Stimulated activated naive CD8-positive, alpha-beta T cell treated with anti-CD3 and anti-CD28 coated beads, Interleukin-15, Interleukin-2, amounts not matched to agents 100 U/mL and 50 U/mL, for 24 hours (primary cell): ENCODE measurements at regions not wholly inside any gene's neighbourhood (a gene's known extent, or its start where the extent isn't known, plus 50 kb on each side); places are given as distances from the start of the nearest gene placed in this dataset.

Experiments
- ATAC-seq: fragments of 150-1000 bp; cut with Tn5 transposase; one replicate; pipeline ENCODE4 v1.10.0; 2021
- DNase-seq: peaks from one replicate; pipeline ENCODE4 v3.0.0; 2021

GRCh38 chr11:128328955-128329551, 258.3 kb downstream of the ETS1 start:
- no peak for ATAC-seq
- no peak for DNase-seq

- no peak for ATAC-seq
- DNase-seq = no peak
Measured at GRCh38 chr11:128327274-128327673, 260.1 kb downstream of the ETS1 start.

- ATAC-seq (peak; percentile 7), DNase-seq (no peak)
Measured at GRCh38 chr11:128326791-128327190, 260.6 kb downstream of the ETS1 start.

- ATAC-seq (peak; percentile 81), DNase-seq (peak; percentile 78)
Measured at GRCh38 chr11:128324531-128325141, 262.7 kb downstream of the ETS1 start.

- DNase-seq (peak; percentile 76), ATAC-seq (peak; percentile 49)
Measured at GRCh38 chr11:128324051-128324481, 263.3 kb downstream of the ETS1 start.

- no peak for ATAC-seq
- DNase-seq = no peak
Measured at GRCh38 chr11:128323381-128323780, 264.0 kb downstream of the ETS1 start.

- ATAC-seq = peak; percentile 88
- DNase-seq = peak; percentile 84
Measured at GRCh38 chr11:128318856-128319474, 268.4 kb downstream of the ETS1 start.

- DNase-seq (no peak), ATAC-seq (no peak)
Measured at GRCh38 chr11:128316541-128317227, 270.7 kb downstream of the ETS1 start.

GRCh38 chr11:128315933-128316332, 271.4 kb downstream of the ETS1 start:
- no peak for DNase-seq
- ATAC-seq = no peak

- ATAC-seq (no peak), DNase-seq (no peak)
Measured at GRCh38 chr11:128313931-128314330, 273.4 kb downstream of the ETS1 start.

GRCh38 chr11:128311742-128312719, 275.3 kb downstream of the ETS1 start:
- ATAC-seq (peak; percentile 86), DNase-seq (no peak)

GRCh38 chr11:128310676-128311445, 276.5 kb downstream of the ETS1 start:
- peak; percentile 50 for ATAC-seq
- DNase-seq = peak; percentile 35

- ATAC-seq (no peak), DNase-seq (no peak)
Measured at GRCh38 chr11:128310005-128310404, 277.4 kb downstream of the ETS1 start.

GRCh38 chr11:128308794-128309193, 278.6 kb downstream of the ETS1 start:
- ATAC-seq = no peak
- DNase-seq = no peak

GRCh38 chr11:128305588-128305987, 281.8 kb downstream of the ETS1 start:
- DNase-seq (no peak), ATAC-seq (no peak)

GRCh38 chr11:128304666-128305485, 282.5 kb downstream of the ETS1 start:
- ATAC-seq (no peak), DNase-seq (no peak)

GRCh38 chr11:128304116-128304515, 283.2 kb downstream of the ETS1 start:
- DNase-seq (no peak), ATAC-seq (no peak)

GRCh38 chr11:128303383-128303782, 284.0 kb downstream of the ETS1 start:
- DNase-seq (no peak), ATAC-seq (no peak)

GRCh38 chr11:128302425-128303186, 284.8 kb downstream of the ETS1 start:
- DNase-seq (no peak), ATAC-seq (peak; percentile 93)
